ENCODE measurements at regions not wholly inside any gene's neighbourhood (a gene's known extent, or its start where the extent isn't known, plus 50 kb on each side); places are given as distances from the start of the nearest gene placed in this dataset.
"Not testable (repeated sequence)": the region's sequence is repeated elsewhere in the genome, so short reads cannot be mapped to it uniquely, and the experiment has no call there.

DNA sequence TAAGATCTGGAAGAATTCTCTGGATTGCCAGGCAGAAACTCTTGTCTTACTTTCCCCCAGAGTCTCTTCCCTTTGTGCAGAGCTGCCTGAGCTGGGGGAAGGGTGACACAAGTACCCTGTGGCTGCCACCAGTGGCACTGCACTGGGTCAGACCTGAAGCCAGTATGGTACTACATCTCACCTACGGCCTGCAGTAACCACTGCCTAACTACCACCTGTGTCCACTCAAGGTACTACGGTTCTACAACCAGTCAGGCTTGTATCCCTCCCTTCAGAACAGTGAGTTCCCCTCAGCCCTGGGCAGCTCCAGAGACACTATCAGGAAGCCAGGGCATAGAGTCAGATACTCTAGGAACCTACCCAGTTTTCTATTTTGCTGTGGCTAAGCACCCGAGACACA is 212.0 kb upstream of the POU5F2 start:
- no peak for DNase-seq (ENCODE audit: low read depth, low spot score)
- H3K27ac ChIP-seq: no peak overlapping the region

GRCh38 chr5:93941897-93942296 is 200.5 kb upstream of the POU5F2 start:
- no peak overlapping the region for H3K27ac ChIP-seq
- DNase-seq (ENCODE audit: low read depth, low spot score): no peak

GRCh38 chr5:93933269-93933668 is 191.9 kb upstream of the POU5F2 start:
- not testable (repeated sequence) for DNase-seq (ENCODE audit: low read depth, low spot score); H3K27ac ChIP-seq

- no peak overlapping the region for H3K27ac ChIP-seq
- no peak for DNase-seq (ENCODE audit: low read depth, low spot score)
Measured at GRCh38 chr5:93930098-93930497, 188.7 kb upstream of the POU5F2 start.

DNA sequence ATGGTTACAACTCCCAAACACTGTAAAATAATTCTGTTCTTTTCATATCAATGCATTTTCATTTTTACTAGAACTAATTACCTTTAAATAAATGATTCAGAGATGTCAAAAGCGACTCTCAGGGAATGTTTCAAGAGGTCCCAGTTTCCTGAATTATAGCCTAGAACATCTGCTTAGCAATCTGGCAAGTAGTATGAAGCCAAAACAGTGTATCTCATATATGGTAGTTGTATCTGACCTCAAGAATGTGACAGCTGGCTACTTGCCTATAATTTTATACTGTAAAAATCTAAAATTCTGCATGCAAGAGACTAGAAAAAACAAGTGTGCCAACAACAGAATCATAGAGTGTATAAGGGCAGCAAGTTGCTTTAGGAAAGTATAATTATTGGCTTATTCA is 187.7 kb upstream of the POU5F2 start:
- no peak overlapping the region for H3K27ac ChIP-seq
- DNase-seq (ENCODE audit: low read depth, low spot score): no peak

- no peak for DNase-seq (ENCODE audit: low read depth, low spot score)
Measured at GRCh38 chr5:93926831-93927620, 185.6 kb upstream of the POU5F2 start.

DNA sequence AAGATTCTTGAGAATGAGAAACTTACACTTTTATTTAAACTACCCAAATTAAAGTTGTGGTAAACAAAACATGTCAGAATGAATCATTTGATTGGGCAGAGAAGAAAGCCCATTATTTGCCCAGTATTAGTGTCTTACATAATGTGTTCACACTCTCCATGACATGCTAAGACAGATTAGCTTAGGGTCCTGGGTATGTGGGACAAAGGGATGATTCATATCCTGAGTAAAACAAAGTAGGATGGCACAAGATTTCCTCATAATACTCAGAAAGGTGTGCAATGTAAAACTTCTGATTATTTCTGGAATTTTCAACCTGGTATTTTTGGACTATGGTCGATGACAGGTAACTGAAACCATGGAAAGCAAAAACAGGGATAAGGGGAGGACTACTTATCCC is 183.9 kb upstream of the POU5F2 start:
- peak overlapping the region; percentile 63 for H3K27ac ChIP-seq
- DNase-seq (ENCODE audit: low read depth, low spot score): peak; percentile 48

More at GRCh38 chr5:93926831-93927620, 185.6 kb upstream of the POU5F2 start:
- peak overlapping the region; percentile 27 for H3K27ac ChIP-seq

GRCh38 chr5:93924628-93925027 is 183.2 kb upstream of the POU5F2 start:
- DNase-seq (ENCODE audit: low read depth, low spot score): no peak
- peak overlapping the region; percentile 63 for H3K27ac ChIP-seq

DNA sequence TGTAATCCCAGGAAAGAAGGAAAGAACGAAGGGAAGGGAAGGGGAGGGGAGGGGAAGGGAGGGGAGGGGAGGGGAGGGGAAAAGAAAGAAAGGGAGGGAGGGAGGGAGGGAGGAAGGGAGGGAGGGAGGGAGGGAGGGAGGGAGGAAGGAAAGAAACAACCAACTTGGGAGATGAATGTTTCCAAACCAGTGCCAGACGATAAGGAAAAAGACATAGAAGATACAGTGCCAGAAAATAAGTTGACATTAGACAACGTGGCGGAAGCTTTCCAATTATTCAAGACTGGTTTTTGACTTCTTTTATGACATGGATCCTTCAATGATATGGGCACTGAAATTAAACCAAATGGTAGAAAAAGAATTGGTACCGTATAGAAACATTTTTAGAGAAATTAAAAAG is 181.2 kb upstream of the POU5F2 start:
- no peak for DNase-seq (ENCODE audit: low read depth, low spot score)
- no peak overlapping the region for H3K27ac ChIP-seq

DNA sequence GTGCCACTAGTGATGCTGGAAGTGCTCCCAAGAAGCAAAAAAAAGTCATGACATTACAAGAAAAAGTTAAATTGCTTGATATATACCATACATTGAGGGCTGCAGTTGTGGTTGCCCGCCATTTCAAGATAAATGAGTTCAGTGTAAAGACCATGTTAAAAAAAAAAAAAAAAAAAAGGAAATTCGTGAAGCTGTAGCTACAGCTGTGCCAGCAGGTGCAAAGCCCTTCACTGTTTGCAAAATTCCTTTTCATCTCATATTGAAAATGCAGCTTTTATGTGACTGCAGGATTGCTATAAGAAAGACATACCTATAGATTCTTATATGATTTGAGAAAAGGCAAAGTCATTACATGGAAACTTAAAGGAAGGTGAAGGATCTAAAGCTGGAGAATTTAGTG is 179.6 kb upstream of the POU5F2 start:
- DNase-seq (ENCODE audit: low read depth, low spot score): no peak
- no peak overlapping the region for H3K27ac ChIP-seq

DNA sequence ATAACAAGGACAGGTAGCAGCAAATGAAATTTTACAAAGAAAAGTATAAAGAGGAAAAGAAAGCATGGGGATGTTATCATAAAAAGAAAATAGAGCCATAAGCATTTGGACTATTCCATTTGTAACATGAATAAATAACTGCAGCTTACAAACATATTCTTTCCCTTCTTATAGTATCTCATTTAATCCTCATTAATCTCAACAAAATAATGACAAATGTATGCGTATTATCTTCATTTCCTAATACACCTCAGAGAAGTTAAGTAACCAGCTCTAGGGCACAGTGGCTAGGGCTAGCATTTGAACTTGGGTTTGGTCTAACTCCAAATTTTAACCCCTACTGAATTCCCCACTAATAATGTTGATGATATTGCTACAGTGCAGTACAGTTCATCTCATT is 175.5 kb upstream of the POU5F2 start:
- DNase-seq (ENCODE audit: low read depth, low spot score): no peak

DNA sequence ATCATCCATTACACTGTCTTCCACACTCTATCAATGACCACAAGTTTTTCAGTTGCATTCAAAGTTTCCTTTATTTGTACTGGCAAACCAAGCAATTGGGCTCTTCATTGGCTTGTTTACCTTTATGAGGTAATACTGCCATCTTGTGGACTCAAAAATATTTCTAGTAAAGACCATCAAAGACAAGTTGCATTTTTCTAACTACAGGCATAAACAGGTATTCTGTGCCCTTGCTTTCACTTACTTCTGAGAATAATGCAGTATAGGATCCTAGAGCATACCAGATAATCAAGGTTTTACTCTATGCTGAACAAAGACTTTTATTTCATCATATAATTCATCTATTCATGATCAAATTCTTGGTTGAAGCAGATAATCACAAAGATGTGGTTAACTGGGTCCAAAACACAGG is 173.7 kb upstream of the POU5F2 start:
- no peak for DNase-seq (ENCODE audit: low read depth, low spot score)

More for the DNA sequence above, 175.5 kb upstream of the POU5F2 start:
- H3K27ac ChIP-seq: no peak overlapping the region

DNA sequence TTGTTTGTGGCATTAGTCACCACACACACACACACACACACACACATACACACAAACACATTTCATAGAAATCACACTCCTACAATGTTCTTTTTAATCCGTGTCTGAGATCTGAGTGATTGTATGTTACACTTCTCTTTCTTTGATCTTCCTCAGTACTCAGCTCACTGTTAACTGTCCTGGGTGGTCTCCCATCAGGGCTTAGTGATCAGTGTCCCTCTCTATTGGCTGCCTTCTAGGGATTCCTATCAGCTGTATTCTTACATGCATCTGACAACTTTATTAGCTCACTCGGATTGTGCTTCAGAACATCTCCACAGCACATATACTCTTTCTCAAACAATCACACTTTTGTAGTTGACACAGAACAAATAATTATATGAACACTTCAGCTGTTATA is 170.2 kb upstream of the POU5F2 start:
- no peak overlapping the region for H3K27ac ChIP-seq
- no peak for DNase-seq (ENCODE audit: low read depth, low spot score)

More for the DNA sequence above, 173.7 kb upstream of the POU5F2 start:
- H3K27ac ChIP-seq: no peak overlapping the region

- H3K27ac ChIP-seq: no peak overlapping the region
- DNase-seq (ENCODE audit: low read depth, low spot score): no peak
Measured at GRCh38 chr5:93909356-93909755, 168.0 kb upstream of the POU5F2 start.

DNA sequence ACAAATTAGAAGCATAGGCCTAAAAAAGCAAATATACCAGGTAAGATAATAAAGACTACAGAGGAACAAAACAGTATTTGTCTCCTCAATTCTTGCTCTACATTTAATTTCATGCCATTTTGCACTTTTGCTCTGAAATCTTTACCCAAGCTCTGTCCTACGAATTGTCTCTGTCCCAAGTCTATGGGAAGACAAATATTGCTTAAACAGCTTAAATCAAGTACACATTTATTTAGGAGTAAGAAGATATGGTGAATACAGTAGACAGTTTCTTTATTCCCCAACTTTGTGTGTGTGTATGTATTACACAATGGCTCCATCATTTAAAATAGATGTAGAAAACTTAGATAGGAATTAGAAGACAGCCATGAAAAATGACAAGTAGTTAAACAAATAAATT is 163.5 kb upstream of the POU5F2 start:
- no peak overlapping the region for H3K27ac ChIP-seq
- no peak for DNase-seq (ENCODE audit: low read depth, low spot score)

- no peak for DNase-seq (ENCODE audit: low read depth, low spot score)
- H3K27ac ChIP-seq: no peak overlapping the region
Measured at GRCh38 chr5:93902288-93902687, 160.9 kb upstream of the POU5F2 start.

DNA sequence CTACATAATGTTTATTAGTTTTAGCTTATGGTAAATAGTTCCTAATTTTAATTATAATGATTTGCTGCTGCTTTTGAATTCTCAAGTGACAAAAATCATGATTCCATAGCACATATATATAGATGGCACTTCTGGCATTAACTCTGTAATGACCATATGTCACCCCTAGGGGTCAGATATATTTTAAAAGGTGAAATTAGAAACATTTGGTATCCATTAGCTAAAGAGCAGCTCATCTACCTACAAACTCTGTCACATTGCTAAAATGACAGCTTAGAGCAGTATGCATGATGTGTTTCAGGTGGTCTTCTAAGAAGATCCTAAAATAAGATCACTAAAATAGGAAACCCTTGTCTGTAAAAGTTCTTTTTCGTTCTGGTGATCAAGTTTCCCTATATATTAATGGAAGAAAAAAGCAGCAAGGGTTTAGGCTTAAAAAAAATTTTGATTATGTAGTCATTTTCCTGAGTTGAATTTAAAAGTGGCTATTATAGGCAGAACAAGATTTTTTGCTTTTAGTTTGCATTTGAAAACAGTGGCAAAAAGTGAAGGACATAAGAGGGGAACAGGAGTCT is 157.7 kb upstream of the POU5F2 start:
- DNase-seq (ENCODE audit: low read depth, low spot score): no peak
- H3K27ac ChIP-seq: no peak overlapping the region

DNA sequence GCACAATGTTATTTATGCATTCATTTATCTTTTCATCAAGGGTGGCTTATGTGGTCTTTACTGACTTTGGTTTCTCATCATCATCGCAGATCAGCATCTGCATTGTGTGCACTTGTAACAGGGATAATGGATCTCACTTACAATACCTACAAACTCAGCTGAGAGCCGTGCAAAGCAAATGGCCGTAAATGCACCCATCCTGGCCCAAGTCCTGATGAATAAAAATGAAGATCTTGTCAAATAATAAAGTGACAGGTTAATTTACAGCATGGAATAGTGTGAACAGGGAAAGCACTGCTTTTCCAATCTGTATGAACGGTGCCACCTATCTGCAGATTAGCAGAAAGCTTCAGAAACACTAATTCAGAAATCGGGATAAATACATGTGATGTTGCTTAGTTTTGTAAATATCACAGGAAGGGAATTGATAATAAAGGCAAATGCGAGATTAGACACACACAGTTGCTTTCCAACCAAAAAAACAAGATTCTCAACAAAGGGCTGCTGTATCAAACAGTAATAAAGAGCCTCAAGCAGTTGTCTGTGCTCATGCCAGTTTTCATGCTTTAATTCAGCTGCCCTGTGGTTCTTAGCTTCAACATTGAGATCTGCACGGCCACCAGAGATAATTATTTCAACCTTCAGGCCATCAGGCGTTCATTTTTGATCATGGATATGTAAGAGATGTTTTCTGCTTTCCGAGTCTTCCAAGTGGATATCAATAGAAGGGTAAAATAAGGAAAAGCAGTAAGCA is 153.4 kb upstream of the POU5F2 start:
- no peak overlapping the region for H3K27ac ChIP-seq
- no peak for DNase-seq (ENCODE audit: low read depth, low spot score)

DNA sequence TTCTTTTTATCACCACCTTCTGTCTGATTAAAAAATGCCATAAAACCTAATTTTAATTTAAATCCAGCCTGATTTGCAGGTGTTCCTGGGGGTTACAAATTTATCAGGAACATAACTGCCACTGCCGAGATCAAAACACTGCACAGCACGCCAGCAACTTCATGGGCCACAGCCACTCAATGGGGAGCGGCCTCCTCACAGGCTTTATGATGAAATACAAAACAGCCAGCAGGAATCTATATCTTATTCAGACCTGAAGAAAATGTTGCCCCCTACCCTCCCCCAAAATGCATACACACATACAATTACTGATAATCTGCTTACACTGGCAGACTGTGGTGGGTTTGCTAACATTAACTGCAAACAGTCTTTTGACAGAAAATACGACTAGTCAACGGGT is 151.7 kb upstream of the POU5F2 start:
- no peak for DNase-seq (ENCODE audit: low read depth, low spot score)
- H3K27ac ChIP-seq: no peak overlapping the region

- H3K27ac ChIP-seq: no peak overlapping the region
- no peak for DNase-seq (ENCODE audit: low read depth, low spot score)
Measured at GRCh38 chr5:93892481-93892880, 151.1 kb upstream of the POU5F2 start.
